Breast epithelium (tissue), 3 donors: ENCODE measurements at regions not wholly inside any gene's neighbourhood (a gene's known extent, or its start where the extent isn't known, plus 50 kb on each side); places are given as distances from the start of the nearest gene placed in this dataset.

Experiments
- CTCF ChIP-seq, 3 donors: fragments of 450-650 bp; IDR thresholded peaks; one replicate each; pipeline ENCODE4 v1.5.1; 2016 to 2017; ENCODE audit warnings: antibody characterized with exemption in 3 of 3, mild to moderate bottlenecking in 3 of 3, moderate library complexity in 3 of 3
- POLR2A ChIP-seq: fragments of 450-650 bp; IDR thresholded peaks from one replicate; pipeline ENCODE4 v1.6.1; 2016; ENCODE audit warnings: antibody characterized with exemption, mild to moderate bottlenecking, moderate library complexity

DNA sequence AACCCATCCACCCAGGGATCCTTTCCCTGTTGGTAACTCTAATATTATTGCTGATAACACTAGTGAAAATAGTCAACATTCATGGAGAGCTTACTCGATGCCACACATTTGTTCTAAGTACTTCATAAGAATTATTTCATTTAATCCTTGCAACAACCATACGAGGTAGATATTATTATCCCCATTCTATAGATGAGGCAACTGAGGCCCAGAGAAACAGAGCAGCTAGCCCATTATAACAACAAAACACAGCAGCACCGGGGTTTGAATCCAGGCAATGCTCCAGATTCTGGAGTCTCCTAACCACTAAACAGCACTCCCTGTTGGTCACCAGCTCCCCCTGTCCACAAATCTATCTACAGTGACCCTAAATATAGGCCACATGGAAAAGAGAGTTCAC, 90.4 kb upstream of the PKDCC start:
- TF ChIP-seq CTCF (IDR thresholded peaks at IDR 0.05) (no peak), POLR2A (no peak)
